ENCODE measurements at regions not wholly inside any gene's neighbourhood (a gene's known extent, or its start where the extent isn't known, plus 50 kb on each side); places are given as distances from the start of the nearest gene placed in this dataset.

- H3K4me3 ChIP-seq: no peak overlapping the region
- no peaks in the 10 kb centered on the region for H3K36me3 ChIP-seq
- H3K27me3 ChIP-seq: no peaks in the 10 kb centered on the region
- DNase-seq: no peak
- H3K9me3 ChIP-seq: no peaks in the 10 kb centered on the region
Measured at GRCh38 chr3:87175732-87176131, 51.4 kb upstream of the CHMP2B start.

- Histone ChIP-seq H3K9me3 (no peaks in the 10 kb centered on the region), H3K36me3 (no peaks in the 10 kb centered on the region), H3K4me3 (no peak overlapping the region), H3K27me3 (no peaks in the 10 kb centered on the region)
- DNase-seq: no peak
Measured at GRCh38 chr3:87173776-87174175, 53.3 kb upstream of the CHMP2B start.

- H3K36me3 ChIP-seq: no peaks in the 10 kb centered on the region
- no peaks in the 10 kb centered on the region for H3K27me3 ChIP-seq
- DNase-seq: peak; percentile 70
- no peaks in the 10 kb centered on the region for H3K9me3 ChIP-seq
- H3K4me3 ChIP-seq: no peak overlapping the region
Measured at GRCh38 chr3:87173071-87173470, 54.0 kb upstream of the CHMP2B start.

- DNase-seq: no peak
- H3K27me3 ChIP-seq: no peaks in the 10 kb centered on the region
- peak overlapping the region; percentile 53 for H3K4me3 ChIP-seq
- no peaks in the 10 kb centered on the region for H3K36me3 ChIP-seq
- no peaks in the 10 kb centered on the region for H3K9me3 ChIP-seq
Measured at GRCh38 chr3:87167628-87168456, 59.3 kb upstream of the CHMP2B start.

- no peaks in the 10 kb centered on the region for H3K36me3 ChIP-seq
- H3K27me3 ChIP-seq: no peaks in the 10 kb centered on the region
- DNase-seq: no peak
- no peak overlapping the region for H3K4me3 ChIP-seq
- no peaks in the 10 kb centered on the region for H3K9me3 ChIP-seq
Measured at GRCh38 chr3:87164245-87164644, 62.9 kb upstream of the CHMP2B start.

GRCh38 chr3:87161851-87162250 lies 65.3 kb upstream of the CHMP2B start:
- Histone ChIP-seq H3K9me3 (no peaks in the 10 kb centered on the region), H3K4me3 (no peak overlapping the region), H3K36me3 (no peaks in the 10 kb centered on the region), H3K27me3 (no peaks in the 10 kb centered on the region)
- no peak for DNase-seq

- no peaks in the 10 kb centered on the region for H3K36me3 ChIP-seq
- no peak overlapping the region for H3K4me3 ChIP-seq
- H3K9me3 ChIP-seq: no peaks in the 10 kb centered on the region
- no peak for DNase-seq
- no peaks in the 10 kb centered on the region for H3K27me3 ChIP-seq
Measured at GRCh38 chr3:87161417-87161816, 65.7 kb upstream of the CHMP2B start.

GRCh38 chr3:87161013-87161412 lies 66.1 kb upstream of the CHMP2B start:
- no peak for DNase-seq
- Histone ChIP-seq H3K9me3 (no peaks in the 10 kb centered on the region), H3K36me3 (no peaks in the 10 kb centered on the region), H3K4me3 (no peak overlapping the region), H3K27me3 (no peaks in the 10 kb centered on the region)

- DNase-seq: no peak
- Histone ChIP-seq H3K27me3 (no peaks in the 10 kb centered on the region), H3K36me3 (no peaks in the 10 kb centered on the region), H3K9me3 (no peaks in the 10 kb centered on the region), H3K4me3 (no peak overlapping the region)
Measured at GRCh38 chr3:87158823-87159222, 68.3 kb upstream of the CHMP2B start.

- H3K36me3 ChIP-seq: no peaks in the 10 kb centered on the region
- no peaks in the 10 kb centered on the region for H3K9me3 ChIP-seq
- no peak overlapping the region for H3K4me3 ChIP-seq
- H3K27me3 ChIP-seq: no peaks in the 10 kb centered on the region
- DNase-seq: no peak
Measured at GRCh38 chr3:87148020-87148419, 79.1 kb upstream of the CHMP2B start.

- Histone ChIP-seq H3K9me3 (no peaks in the 10 kb centered on the region), H3K36me3 (no peaks in the 10 kb centered on the region), H3K27me3 (no peaks in the 10 kb centered on the region), H3K4me3 (no peak overlapping the region)
- no peak for DNase-seq
Measured at GRCh38 chr3:87147562-87147961, 79.5 kb upstream of the CHMP2B start.

- Histone ChIP-seq H3K27me3 (no peaks in the 10 kb centered on the region), H3K9me3 (no peaks in the 10 kb centered on the region), H3K4me3 (no peak overlapping the region), H3K36me3 (no peaks in the 10 kb centered on the region)
- no peak for DNase-seq
Measured at GRCh38 chr3:87145553-87145952, 81.6 kb upstream of the CHMP2B start.

- DNase-seq: no peak
- H3K27me3 ChIP-seq: no peaks in the 10 kb centered on the region
- no peaks in the 10 kb centered on the region for H3K9me3 ChIP-seq
- no peaks in the 10 kb centered on the region for H3K36me3 ChIP-seq
- H3K4me3 ChIP-seq: no peak overlapping the region
Measured at GRCh38 chr3:87136066-87136596, 91.0 kb upstream of the CHMP2B start.

GRCh38 chr3:87135412-87135811 lies 91.7 kb upstream of the CHMP2B start:
- Histone ChIP-seq H3K36me3 (no peaks in the 10 kb centered on the region), H3K4me3 (no peak overlapping the region), H3K9me3 (no peaks in the 10 kb centered on the region), H3K27me3 (no peaks in the 10 kb centered on the region)
- no peak for DNase-seq

GRCh38 chr3:87132801-87133200 lies 94.3 kb upstream of the CHMP2B start:
- Histone ChIP-seq H3K36me3 (no peaks in the 10 kb centered on the region), H3K27me3 (no peaks in the 10 kb centered on the region), H3K9me3 (no peaks in the 10 kb centered on the region), H3K4me3 (no peak overlapping the region)
- DNase-seq: no peak

GRCh38 chr3:87128006-87128405 lies 99.1 kb upstream of the CHMP2B start:
- H3K9me3 ChIP-seq: no peaks in the 10 kb centered on the region
- no peaks in the 10 kb centered on the region for H3K36me3 ChIP-seq
- no peaks in the 10 kb centered on the region for H3K27me3 ChIP-seq
- DNase-seq: no peak
- no peak overlapping the region for H3K4me3 ChIP-seq

GRCh38 chr3:87127281-87127680 lies 99.8 kb upstream of the CHMP2B start:
- H3K9me3 ChIP-seq: no peaks in the 10 kb centered on the region
- DNase-seq: no peak
- H3K36me3 ChIP-seq: no peaks in the 10 kb centered on the region
- no peak overlapping the region for H3K4me3 ChIP-seq
- no peaks in the 10 kb centered on the region for H3K27me3 ChIP-seq

- H3K27me3 ChIP-seq: no peaks in the 10 kb centered on the region
- H3K36me3 ChIP-seq: no peaks in the 10 kb centered on the region
- H3K9me3 ChIP-seq: no peaks in the 10 kb centered on the region
- no peak for DNase-seq
- no peak overlapping the region for H3K4me3 ChIP-seq
Measured at GRCh38 chr3:87126321-87126720, 100.8 kb upstream of the CHMP2B start.
